RKO (cell line): ENCODE measurements at regions not wholly inside any gene's neighbourhood (a gene's known extent, or its start where the extent isn't known, plus 50 kb on each side); places are given as distances from the start of the nearest gene placed in this dataset.

Experiments used
- DNase-seq: peaks from one replicate; pipeline ENCODE4 v3.0.0-alpha.2; 2016; ENCODE audit warnings: low spot score

DNA sequence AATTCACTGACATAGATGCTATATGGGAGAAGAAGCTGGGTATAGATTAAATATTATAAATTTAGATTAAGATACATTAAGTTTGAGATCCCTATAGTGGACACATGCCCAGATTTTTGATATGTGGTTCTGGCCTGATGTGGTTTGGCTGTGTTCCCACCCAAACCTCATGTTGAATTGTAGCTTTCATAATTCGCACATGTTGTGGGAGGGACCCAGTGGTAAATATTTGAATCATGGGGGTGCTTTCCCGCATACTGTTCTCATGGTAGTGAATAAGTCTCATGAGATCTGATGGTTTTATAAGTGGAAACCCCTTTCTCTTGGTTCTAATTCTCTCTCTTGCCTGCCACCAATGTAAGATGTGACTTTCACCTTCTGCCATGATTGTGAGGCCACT lies 189.4 kb upstream of the CD96 start:
- no peak for DNase-seq

DNA sequence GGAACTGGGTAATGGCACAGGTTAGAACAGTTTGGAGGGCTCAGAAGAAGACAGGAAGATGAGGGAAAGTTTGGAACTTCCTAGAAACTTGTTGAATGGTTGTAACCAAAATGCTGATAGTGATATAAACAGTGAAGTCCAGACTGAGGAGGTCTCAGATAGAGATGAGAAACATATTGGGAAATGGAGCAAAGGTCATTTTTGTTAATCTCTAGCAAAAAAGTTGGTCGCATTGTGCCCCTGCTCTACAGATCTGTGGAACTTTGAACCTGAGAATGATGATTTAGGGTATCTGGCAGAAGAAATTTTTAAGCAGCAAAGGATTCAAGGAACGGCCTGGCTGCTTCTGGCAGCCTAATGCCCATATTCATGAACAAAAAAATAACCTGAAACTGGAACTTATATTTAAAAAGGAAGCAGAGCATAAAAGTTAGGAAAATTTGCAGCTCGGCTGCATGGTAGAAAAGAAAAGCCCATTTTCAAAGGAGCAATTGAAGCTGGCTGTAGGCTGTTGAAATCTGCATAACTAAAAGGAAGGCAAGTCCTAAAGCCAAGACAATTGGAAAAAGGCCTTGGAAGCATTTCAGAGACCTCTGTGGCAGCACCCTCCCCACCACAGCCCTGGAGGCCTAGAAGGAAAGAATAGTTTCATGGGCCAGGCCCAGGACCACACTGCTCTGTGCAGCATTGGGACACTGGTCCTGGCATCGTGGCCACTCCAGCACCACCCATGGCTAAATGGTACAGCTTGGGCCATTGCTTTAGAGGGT lies 182.6 kb upstream of the CD96 start:
- DNase-seq = no peak

DNA sequence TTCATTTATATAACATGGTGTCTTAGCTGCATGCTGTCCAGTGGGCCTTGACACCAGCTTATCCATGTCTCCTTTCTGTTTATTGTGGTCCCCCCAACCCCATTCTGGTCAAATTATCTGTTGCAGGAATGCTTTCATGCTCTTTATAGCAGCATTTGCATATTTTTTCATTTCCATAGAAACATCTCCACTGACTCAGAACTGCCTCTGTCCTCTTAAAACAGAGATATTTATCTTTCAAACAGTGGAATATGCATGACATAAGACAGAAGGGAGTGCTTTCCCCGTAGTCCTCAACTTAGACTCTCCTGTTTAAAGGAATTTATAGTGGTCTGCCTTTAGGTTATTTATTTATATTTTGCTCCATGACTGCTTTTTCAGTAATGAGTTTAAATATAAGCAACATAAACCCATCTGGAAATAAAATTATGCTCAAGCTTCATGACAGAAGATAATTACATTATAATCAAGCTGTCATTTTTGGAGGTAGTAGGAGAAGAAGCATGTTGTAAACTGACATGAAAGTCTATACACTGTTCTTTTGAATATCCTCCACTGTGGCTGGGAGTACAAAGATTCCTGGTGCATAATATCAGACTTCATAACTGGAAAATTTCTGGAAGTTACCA lies 179.5 kb upstream of the CD96 start:
- DNase-seq = no peak

DNA sequence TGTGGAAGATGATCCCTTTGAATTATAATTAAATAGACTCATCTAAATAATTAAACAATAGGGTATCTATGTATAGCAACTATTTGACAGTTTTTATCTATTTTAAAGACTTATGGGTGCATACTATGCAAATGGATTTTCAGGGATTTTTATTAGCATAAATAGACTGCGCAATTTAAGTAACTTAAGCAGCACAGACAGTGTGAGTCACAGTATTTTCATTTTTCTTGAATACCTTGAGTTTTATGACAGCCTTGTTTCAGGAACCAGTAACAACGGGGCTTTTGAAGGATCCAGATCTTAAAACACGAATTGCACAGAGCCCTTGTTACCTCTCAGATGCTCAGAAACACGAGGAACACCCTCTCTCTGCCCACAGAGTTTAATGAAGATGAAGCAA lies 175.5 kb upstream of the CD96 start:
- no peak for DNase-seq

DNA sequence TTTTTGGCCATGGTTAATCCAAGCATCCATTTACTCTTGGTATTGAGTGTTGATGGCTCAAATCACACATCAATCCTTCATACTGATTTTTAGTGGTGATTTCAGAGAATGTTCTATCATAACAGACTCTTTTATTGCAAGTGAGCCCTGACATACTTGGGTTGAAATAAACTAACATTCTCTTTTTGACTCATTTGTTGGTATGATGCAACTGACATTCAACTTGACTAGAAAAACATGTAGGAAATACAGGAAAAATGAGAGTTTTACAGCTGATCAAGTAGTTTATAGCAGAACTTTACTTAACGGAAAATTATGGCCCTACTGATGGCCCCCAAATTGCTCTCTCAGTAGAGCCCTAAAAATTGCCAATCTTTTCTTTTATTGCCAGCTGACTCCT lies 173.9 kb upstream of the CD96 start:
- no peak for DNase-seq

DNA sequence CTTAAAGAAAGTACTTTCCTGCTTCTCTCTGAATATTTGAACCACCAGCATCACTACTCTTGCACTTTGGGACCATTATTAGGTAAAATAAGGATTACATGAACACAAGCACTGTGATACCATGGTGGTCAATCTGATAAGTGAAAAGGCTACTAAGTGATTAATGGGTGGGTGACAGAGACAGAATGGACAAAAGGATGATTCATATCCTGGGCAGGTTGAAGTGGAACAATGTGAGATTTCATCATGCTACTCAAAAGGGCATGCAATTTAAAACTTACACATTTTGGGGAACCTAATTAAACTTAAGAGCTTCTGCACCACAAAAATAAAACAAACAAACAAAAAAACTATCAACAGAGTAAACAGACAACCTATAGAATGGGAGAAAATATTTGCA lies 172.0 kb upstream of the CD96 start:
- peak; percentile 4 for DNase-seq

DNA sequence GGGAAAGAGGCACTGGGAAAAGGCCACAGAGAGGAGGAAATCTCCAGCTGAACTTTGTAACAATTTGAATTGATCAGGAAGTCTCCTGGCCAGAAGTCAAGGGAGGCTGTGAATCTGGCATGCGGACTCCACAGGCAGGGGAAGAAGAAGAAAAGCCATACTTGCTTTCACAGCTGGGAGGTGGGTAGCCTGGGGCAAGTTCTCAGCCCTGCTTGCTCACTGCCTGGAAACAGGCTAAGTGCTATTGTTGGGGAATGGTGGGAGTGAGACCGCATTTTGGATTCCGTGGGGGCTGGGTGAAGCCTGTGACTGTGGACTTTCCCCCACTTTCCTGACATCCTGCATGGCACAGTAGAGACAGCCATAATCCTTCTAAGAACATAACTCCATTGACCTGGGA lies 168.8 kb upstream of the CD96 start:
- no peak for DNase-seq

DNA sequence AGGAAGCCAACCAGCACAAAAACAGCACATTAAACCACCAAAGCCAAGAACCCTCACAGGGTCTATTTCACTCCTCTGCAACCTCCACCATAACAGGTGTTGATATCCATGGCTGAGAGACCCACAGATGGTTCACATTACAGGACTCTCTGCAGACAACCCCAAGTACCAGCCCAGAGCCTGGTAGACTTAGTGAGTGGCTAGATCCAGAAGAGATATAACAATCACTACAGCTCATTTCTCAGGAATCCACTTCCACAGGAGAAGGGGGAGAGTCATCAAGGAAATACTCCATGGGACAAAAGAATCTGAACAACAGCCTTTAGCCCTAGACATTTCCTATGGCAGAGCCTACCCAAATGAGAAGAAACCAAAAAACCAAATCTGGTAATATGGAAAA lies 168.1 kb upstream of the CD96 start:
- no peak for DNase-seq

DNA sequence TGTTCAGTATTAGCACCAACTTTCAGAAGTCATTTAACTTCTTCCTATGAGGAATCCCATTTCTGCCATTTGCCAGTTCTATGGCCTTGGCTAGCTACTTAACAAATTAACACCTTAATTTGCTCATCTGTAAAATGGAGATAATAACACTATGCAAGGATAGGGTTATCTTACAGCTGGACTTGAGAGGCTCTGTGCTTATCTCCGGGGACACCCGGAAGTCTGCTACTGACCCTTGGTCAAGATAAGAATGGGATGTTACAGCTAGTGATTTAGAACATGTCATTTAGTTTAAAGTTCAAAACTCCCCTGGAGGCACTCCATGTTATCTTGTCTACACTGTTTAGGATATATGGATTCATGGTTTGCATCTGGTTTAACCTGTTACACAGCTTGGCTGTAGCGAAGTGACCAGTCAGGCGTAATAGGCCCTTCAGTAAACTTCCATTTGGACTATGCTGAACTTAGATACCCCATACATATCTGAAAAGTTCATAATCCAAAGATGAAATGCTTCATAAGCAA lies 156.0 kb upstream of the CD96 start:
- DNase-seq = no peak

DNA sequence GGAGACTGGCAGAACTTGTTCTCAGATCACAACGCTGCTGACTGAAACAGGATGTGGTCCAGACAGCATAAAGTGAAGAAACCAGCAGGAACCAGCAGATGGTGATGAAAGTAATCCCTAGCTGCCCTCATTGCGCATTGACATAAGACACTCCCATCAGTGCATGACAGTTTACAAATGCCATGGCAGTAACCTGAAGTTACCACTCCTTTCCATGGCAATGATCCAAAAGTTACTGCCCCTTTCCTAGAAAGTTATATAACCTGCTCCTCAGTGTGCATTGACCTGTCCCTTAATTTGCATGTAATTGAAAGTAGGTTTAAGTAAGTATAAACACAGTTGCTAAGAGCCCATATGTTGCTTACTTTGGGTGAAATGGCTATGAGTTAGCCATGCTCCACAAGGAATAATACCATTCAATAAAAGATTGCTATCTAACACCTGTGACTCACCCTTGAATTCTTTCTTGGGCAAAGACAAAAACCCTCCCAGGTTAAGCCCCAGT lies 149.1 kb upstream of the CD96 start:
- no peak for DNase-seq

DNA sequence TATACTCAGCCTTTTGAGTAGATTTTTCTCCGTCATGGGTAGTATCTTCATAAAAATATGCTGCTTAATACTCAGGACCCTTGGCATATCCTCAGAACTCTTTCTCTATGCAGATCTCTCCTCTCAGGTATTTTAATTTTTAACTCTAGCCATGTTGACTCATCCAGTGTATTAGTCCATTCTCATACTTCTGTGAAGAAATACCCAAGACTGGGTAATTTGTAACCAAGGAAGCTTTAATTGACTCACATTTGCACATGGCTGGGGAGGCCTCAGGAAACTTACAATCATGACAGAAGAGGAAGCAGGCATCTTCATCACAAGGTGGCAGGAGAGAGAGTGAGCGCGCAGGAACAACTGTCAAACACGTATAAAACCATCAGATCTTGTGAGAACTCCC lies 129.3 kb upstream of the CD96 start:
- no peak for DNase-seq

DNA sequence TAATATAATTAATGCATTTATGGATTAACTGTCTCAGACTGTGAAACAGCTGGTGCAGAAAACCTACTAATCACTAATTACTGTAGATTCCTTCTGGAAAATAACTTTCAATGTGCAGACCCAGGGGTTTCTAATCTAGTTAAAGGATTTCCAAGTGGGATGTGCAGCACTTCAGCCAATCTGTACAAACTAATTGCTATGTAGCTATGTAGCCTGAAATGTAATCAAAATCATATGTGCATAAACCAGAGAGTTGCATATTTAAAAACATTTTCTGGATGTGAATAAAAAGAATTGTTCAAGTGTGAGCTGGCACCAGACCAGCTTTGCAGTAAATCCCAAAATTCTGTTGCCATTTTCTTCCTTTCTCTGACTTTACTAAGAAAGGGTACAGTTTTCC lies 127.5 kb upstream of the CD96 start:
- no peak for DNase-seq

DNA sequence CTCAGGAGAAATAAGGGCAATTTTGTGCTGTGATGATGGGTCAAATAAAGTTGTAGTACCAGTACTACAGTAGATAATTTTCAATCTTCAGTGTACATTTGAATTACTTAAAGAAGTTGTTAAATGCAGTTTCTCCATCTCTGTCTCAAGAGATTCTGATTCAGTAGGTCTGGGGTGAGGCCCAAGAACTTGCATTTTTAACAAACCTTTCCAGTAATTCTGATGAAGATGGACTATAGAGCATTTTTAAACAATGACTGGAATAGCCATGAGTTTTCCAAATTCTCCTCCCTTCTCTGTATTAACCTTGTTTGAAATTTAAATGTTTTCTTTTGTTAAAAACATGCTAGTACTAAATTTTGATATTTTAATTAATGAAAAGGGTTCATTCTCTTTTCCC lies 127.0 kb upstream of the CD96 start:
- no peak for DNase-seq

DNA sequence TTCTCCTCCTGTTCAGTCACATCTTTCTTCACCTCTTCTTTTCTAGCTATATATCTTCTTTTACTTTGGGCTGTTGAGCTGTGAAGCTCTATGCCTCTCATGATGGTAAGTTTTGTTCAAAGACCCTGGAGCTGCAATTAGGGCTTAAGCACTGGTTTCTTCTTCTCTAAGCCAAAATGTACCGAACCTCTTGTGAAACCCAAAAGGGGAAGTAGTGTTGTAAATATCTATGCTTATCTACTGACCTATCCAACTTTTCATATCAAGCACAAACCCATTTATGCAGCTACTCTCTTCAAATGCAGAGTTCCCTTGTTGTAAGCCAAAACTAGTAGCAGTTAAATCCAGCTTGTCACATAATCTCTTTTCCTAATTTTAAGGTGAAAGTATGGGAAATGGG lies 123.6 kb upstream of the CD96 start:
- no peak for DNase-seq

DNA sequence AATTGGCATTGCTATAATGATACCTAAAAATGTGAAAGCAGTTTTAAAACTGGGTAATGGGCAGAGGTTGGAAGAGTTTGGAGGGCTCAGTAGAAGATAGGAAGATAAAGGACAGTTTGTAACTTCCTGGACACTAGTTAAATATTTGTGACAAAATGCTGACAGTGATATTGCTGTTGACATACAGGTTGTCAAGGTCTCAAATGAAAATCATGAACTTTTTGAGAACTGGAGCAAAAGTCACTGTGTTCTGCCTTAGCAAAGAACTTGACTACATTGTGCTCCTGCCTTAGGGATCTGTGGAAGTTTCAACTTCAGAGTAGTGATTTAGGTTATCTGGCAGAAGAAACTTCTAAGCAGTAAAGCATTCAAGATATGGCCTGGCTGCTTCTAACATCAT lies 113.7 kb upstream of the CD96 start:
- DNase-seq = no peak

DNA sequence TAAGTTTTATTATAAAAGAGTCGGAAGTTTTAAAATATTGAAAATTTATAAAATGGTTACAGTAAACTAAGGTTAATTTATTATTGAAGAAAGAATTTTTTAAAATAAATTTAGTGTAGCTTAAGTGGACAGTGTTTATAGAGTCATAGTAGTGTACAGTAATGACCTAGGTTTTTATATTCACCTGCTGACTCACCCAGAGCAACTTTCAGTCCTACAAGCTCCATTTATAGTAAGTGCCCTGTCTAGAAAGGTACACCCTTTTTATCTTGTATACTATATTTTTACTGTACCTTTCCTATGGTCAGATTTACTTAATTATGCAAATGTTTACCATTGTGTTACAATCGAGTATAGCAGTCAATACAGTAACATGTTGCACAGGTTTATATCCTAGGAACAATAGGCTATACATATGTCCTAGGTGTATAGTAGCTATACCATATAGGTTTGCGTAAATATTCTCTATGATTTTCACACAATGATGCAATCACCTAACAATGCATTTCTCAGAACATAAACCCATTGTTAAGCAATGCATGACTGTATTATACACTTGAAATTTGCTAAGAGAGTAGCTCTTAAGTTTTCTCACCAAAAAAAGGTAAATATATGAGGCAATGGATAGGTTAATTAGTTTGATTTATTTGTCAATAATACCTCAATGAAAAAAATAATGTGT lies 106.9 kb upstream of the CD96 start:
- no peak for DNase-seq

DNA sequence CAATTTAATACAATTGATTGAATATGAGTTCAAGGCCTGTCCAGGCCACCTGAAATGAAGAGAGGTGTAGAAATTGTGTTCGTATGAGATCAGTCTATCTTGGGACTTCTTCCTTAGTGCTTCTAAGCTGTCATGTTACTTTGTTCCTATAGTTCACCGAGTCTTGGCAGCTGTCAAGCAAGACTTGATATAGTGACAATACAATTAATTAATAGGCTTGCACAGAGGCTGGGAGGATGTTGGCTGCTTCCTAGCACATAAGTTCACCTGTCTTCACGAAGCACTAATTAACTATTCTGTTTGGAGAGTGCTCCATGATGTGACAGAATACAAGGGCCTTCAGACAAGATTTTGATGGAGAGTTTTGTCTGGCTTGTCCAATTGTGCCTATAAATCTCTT lies 103.7 kb upstream of the CD96 start:
- DNase-seq = no peak

DNA sequence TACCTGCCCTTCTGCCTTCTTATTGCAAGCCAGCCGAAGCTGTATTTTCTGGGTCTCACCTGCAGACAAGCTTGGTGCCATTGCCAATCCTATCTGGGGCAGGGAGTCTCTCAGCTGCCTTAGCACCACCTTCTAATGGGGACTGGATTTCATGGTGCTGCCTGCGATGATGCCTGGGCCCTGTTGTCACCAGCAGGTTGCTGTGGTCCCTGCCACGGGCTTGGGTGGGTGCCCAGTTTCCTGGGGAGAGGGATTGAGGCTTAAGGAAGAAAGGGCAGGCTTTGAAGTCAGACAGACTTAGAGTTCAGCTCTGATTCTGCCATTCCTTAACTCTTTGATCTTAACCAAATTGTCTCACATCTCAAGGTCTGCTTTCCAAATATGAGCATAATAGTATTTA lies 87.4 kb upstream of the CD96 start:
- DNase-seq = no peak

DNA sequence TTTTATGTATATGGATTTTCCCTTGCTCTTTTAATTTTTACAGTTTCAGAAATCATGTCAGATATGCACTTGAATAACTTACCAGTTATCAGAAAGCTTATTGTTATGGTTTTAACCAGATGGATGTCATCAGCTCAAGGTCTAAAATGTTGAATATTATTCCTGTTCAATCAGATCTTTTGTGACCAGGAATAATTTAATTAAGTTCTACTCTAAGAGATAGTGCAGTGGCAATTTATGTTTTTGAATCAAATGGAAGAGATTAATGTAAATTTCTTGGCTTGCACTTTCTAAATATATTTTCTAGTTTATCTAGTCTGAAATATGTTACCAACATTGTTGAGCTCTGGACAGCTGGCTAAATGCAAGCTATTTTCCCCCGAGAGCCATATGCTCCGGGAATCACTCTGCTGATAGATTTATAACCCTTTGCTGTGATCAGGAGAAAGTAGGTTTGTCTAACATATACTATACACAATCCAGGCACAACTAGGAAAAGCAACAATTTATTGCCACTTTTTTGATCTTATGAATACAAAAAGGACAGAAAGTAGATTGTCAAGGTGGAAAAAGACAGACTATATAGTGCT lies 76.8 kb upstream of the CD96 start:
- no peak for DNase-seq

DNA sequence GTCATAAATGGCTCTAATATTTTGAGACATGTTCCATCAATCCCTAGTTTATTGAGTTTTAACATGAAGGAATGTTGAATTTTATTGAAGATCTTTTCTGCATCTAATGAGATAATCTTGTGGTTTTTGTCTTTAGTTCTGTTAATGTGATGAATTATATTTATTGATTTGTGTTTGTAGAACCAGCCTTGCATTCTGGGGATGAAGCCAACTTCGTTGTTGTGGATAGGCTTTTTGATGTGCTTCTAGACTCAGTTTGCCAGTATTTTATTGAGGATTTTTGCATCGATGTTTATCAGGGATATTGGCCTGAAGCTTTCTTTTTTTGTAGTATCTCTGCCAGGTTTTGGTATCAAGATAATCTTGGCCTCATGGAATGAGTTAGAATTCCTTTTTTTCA lies 72.0 kb upstream of the CD96 start:
- DNase-seq = no peak

DNA sequence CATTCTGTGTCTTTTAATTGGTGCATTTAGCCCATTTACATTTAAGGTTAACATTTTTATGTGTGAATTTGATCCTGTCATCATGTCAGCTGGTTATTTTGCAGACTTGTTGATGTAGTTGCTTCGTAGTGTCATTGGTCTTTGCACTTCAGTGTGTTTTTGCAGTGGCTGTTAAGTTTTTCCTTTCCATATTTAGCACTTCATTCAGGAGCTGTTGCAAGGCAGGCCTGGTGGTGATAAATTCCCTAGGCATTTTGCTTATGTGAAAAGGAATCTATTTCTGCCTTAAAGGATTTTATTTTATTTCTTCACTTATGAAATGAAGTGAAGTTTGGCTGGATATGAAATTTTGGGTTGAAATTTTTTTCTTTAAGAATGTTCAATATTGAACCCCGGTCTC lies 70.2 kb upstream of the CD96 start:
- no peak for DNase-seq

DNA sequence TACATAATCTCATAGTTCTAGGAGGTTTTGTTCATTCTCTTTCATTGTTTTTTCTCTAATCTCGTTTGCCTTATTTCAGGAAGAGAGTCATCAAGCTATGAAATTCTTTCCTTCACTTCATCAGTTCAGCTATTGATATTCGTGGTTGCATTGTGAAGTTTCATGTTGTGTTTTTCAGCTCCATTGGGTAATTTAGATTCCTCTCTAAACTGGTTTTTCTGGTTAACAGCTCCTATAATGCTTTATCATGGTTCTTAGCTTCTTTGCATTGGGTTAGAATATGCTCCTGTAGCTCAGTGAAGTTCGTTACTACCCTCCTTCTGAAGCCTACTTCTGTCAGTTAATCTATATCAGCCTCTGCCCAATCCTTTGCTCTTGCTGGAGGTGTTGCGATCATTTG lies 69.4 kb upstream of the CD96 start:
- DNase-seq = no peak

DNA sequence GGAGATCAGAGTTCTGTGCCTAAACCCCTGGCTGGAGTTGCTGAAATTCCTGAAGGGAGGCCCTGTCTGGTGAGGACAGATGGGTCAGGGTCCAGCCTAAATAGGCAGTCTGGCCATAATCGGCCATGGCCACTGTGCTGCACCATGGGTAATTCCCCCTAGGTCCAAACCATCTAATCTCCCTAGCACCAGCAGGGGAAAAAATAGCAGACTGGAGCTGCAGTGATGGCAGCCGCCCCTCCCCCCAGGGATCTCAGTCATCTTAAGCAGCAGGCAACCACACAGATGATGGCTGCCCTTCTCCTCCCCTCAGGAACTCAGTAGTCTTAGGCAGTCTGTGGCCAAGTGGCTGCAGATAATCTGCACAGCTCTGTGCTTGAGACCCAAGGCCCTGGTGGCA lies 68.4 kb upstream of the CD96 start:
- DNase-seq = no peak
